WI38 (cell line): ENCODE measurements at regions not wholly inside any gene's neighbourhood (a gene's known extent, or its start where the extent isn't known, plus 50 kb on each side); places are given as distances from the start of the nearest gene placed in this dataset.

Experiments
- H3K4me3 ChIP-seq: 2 replicates; pipeline ENCODE4 v1.5.1; 2011; ENCODE audit warnings: low read depth, mild to moderate bottlenecking, control low read depth, low read length
- CTCF ChIP-seq: IDR thresholded peaks from 2 replicates; pipeline ENCODE4 v1.5.1; 2012; ENCODE audit warnings: low read depth, mild to moderate bottlenecking, control low read depth, low read length

GRCh38 chr11:15889363-15890030 is 466.8 kb downstream of the SOX6 start:
- no peak overlapping the region for H3K4me3 ChIP-seq
- no peak for TF ChIP-seq CTCF

GRCh38 chr11:15890031-15890713 is 466.2 kb downstream of the SOX6 start:
- no peak for TF ChIP-seq CTCF
- H3K4me3 ChIP-seq, result no peak overlapping the region

GRCh38 chr11:15893080-15893492 is 463.3 kb downstream of the SOX6 start:
- H3K4me3 ChIP-seq, result no peak overlapping the region
- no peak for TF ChIP-seq CTCF

- TF ChIP-seq CTCF, result no peak
- no peak overlapping the region for H3K4me3 ChIP-seq
Observed at GRCh38 chr11:15896026-15896425, 460.3 kb downstream of the SOX6 start.

- no peak for TF ChIP-seq CTCF
Observed at GRCh38 chr11:15896530-15896929, 459.8 kb downstream of the SOX6 start.

GRCh38 chr11:15897211-15897960 is 459.0 kb downstream of the SOX6 start:
- H3K4me3 ChIP-seq, result no peak overlapping the region
- TF ChIP-seq CTCF, result no peak

More at GRCh38 chr11:15896530-15896929, 459.8 kb downstream of the SOX6 start:
- no peak overlapping the region for H3K4me3 ChIP-seq

- TF ChIP-seq CTCF, result no peak
Observed at GRCh38 chr11:15901054-15901453, 455.3 kb downstream of the SOX6 start.

More at GRCh38 chr11:15901054-15901453, 455.3 kb downstream of the SOX6 start:
- no peak overlapping the region for H3K4me3 ChIP-seq
